Activated B cell treated with CpG ODN at 0.5 μM for 24 hours (primary cell): ENCODE measurements at regions not wholly inside any gene's neighbourhood (a gene's known extent, or its start where the extent isn't known, plus 50 kb on each side); places are given as distances from the start of the nearest gene placed in this dataset.

Experiments
- ATAC-seq: fragments of 200-7000 bp; cut with Tn5 transposase; one replicate; pipeline ENCODE4 v1.10.0; 2021; ENCODE audit warnings: low read depth, mild to moderate bottlenecking, moderate library complexity
- CTCF ChIA-PET: fragments of 350-600 bp; sonication (Branson Sonifier 250); formaldehyde crosslinking; loops from one replicate; lab custom pipeline; 2021; ENCODE audit warnings: antibody characterized with exemption; lab: Charles Lee
- POLR2A ChIA-PET: fragments of 350-600 bp; sonication (Branson Sonifier 250); formaldehyde crosslinking; loops from one replicate; lab custom pipeline; 2021; ENCODE audit warnings: antibody characterized with exemption; lab: Charles Lee
- DNase-seq: peaks from one replicate; pipeline ENCODE4 v3.0.0; 2022
- H3K27ac Mint-ChIP-seq: one replicate; pipeline ENCODE4 v1.8.0; 2020; ENCODE audit warnings: mixed read lengths
- H3K27me3 Mint-ChIP-seq: one replicate; pipeline ENCODE4 v1.8.0; 2021; ENCODE audit warnings: mixed read lengths
- H3K36me3 Mint-ChIP-seq: one replicate; pipeline ENCODE4 v1.8.0; 2021; ENCODE audit warnings: low read depth, mixed read lengths
- H3K4me1 Mint-ChIP-seq: one replicate; pipeline ENCODE4 v1.8.0; 2021; ENCODE audit warnings: mixed read lengths
- H3K4me3 Mint-ChIP-seq: one replicate; pipeline ENCODE4 v1.8.0; 2020; ENCODE audit warnings: mild to moderate bottlenecking, mixed read lengths
- H3K9me3 Mint-ChIP-seq: one replicate; pipeline ENCODE4 v1.8.0; 2020; ENCODE audit warnings: mixed read lengths
- intact Hi-C: fragments of 100-400 bp; cut with micrococcal nuclease; formaldehyde crosslinking; loops from one replicate; pipeline ENCODE4 v1.15.1; 2024
- TF ChIP-seq, protein P1 (sequence below): fragments of 200-600 bp; IDR thresholded peaks from one replicate; pipeline ENCODE4 v1.8.0; 2022; ENCODE audit warnings: antibody characterized with exemption, mild to moderate bottlenecking

DNA sequence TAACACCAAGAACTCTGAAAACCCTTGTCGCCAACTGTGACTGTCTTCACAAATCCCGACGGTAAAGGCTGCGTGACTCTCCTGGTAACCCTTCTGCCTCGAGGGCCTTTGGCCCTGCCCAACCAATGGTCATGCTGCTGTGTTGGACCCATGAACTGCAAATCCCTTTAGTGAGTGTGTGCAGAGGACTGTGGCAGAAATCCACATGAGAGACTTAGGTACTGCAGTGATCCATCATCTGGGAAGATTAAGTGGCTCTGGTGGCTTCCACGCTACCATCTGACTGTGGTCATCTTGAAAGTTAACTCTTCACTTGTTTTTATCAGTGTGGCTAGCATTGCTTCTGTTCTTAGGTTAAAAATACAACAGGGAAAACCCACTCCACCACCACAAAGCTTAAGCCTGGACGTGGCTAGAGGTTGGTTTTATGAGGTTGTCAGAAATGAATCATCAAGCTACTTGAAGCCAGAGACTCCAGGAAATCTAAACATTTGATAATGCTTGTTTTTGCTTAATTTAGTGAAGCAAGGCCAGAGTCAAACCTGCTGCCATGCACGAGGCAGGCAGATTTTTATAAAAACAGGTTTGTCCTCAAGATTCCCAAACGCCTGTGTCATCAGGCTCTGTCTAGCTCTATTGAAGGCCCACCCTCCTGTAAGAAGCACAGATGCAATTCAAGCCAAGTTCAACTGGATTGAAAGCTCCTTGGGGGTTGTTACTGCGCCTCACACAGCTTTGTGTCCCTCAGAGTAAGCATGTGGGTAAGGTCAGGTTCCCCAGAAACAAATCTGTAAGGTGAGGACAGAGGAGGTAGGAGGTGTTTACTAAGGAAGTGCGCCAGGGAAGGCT is 52.7 kb upstream of the ERCC6L2 start:
- ATAC-seq (peak; percentile 69), DNase-seq (no peak)
- H3K27me3 Mint-ChIP-seq: no peaks in the 10 kb centered on the region
- TF ChIP-seq, protein P1, sequence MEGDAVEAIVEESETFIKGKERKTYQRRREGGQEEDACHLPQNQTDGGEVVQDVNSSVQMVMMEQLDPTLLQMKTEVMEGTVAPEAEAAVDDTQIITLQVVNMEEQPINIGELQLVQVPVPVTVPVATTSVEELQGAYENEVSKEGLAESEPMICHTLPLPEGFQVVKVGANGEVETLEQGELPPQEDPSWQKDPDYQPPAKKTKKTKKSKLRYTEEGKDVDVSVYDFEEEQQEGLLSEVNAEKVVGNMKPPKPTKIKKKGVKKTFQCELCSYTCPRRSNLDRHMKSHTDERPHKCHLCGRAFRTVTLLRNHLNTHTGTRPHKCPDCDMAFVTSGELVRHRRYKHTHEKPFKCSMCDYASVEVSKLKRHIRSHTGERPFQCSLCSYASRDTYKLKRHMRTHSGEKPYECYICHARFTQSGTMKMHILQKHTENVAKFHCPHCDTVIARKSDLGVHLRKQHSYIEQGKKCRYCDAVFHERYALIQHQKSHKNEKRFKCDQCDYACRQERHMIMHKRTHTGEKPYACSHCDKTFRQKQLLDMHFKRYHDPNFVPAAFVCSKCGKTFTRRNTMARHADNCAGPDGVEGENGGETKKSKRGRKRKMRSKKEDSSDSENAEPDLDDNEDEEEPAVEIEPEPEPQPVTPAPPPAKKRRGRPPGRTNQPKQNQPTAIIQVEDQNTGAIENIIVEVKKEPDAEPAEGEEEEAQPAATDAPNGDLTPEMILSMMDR: no peak
- H3K9me3 Mint-ChIP-seq: no peaks in the 10 kb centered on the region
- intact Hi-C loops: loop anchor here (1.0 kb wide), 2 partner anchors 29 to 52 kb away; partner anchors contain the start of gene ERCC6L2
- peak overlapping the region; percentile 9 for H3K4me3 Mint-ChIP-seq
- POLR2A ChIA-PET: interaction anchor here (1.0 to 2.9 kb wide), 2 partner anchors 29 to 53 kb away, joined by 7 to 19 read pairs; partner anchors contain the start of gene ERCC6L2
- CTCF ChIA-PET: no interaction called here
- H3K27ac Mint-ChIP-seq: peak overlapping the region; percentile 65
- peaks cover 15% of the 10 kb centered on the region for H3K4me1 Mint-ChIP-seq
- H3K36me3 Mint-ChIP-seq: no peaks in the 10 kb centered on the region

DNA sequence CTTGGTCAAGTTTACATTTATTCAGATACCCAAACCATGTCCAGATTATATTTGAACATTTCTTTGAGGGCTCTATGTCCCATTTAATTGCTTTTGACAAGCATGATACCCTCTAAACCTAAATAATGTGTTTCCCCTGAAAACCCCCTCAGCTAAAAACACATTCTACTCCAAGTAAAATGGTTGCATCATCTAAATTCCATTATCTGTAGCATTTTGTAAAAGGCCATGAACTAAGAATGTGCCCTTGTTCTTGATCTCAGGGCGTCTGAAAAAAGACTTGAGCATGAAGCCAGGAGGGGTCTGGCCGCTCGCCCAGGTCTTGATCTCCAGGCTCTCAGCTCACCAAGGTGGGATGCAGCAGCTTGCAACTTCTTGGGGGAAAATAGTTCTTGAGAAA is 53.5 kb upstream of the ERCC6L2 start:
- ChIA-PET CTCF (no interaction called here), POLR2A (interaction anchor here (2.9 kb wide), 1 partner anchor 53 kb away, joined by 19 read pairs; the partner anchor contains the start of gene ERCC6L2)
- peaks cover 15% of the 10 kb centered on the region for H3K4me1 Mint-ChIP-seq

DNA sequence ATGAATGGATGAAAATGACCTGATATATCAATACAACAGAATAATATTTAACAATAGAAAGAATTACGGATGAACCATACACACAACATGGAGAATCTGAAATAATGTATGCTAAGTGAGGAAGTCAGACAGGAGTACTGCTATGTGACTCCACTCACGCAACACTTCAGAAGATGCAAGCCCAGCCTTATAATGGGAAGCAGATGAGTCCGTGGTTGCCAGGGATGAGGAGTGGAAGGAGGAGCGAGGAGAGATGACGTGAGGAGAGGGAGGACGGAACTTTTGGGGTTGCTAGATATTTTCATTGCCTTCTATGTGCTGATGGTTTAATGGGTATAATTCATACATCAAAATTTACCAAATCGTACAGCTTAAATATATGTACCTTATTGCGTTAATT is 55.4 kb upstream of the ERCC6L2 start:
- intact Hi-C loops: no loop called here
- no peaks in the 10 kb centered on the region for H3K36me3 Mint-ChIP-seq
- no peak overlapping the region for H3K4me3 Mint-ChIP-seq
- H3K4me1 Mint-ChIP-seq: peaks cover 15% of the 10 kb centered on the region
- ATAC-seq: no peak
- no peaks in the 10 kb centered on the region for H3K9me3 Mint-ChIP-seq
- no peak overlapping the region for H3K27ac Mint-ChIP-seq
- no peak for DNase-seq
- TF ChIP-seq, protein P1: no peak
- CTCF ChIA-PET: no interaction called here
- H3K27me3 Mint-ChIP-seq: no peaks in the 10 kb centered on the region
- POLR2A ChIA-PET: no interaction called here

More for the DNA sequence above, 53.5 kb upstream of the ERCC6L2 start:
- no peak for ATAC-seq
- Mint-ChIP-seq H3K36me3 (no peaks in the 10 kb centered on the region), H3K27ac (no peak overlapping the region), H3K27me3 (no peaks in the 10 kb centered on the region), H3K4me3 (no peak overlapping the region), H3K9me3 (no peaks in the 10 kb centered on the region)
- no peak for DNase-seq
- TF ChIP-seq, protein P1: no peak
- intact Hi-C loops: loop anchor here (1.0 kb wide), 1 partner anchor 30 kb away; no protein-coding TSS in a partner anchor

DNA sequence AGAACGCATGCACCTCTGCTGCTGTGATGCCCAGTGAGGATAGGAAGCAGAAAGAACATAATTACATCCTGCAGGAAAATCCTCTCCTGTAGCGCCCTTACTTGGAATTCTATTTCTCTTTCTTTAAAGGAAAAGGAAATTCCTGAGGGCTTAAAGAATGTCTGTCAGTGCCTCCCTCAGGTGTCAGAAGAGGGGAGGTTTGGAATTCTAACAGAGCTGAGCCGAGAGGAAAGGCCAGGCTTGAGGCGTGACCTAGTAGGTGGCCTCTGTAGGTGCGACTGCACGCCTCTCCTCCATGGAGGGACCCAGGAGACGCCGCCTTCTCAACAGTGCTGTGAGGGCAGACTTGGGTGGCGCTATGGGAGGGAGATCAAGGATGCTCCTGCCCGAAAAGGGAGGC is 55.9 kb upstream of the ERCC6L2 start:
- Mint-ChIP-seq H3K36me3 (no peaks in the 10 kb centered on the region), H3K27ac (no peak overlapping the region), H3K4me1 (peaks cover 15% of the 10 kb centered on the region), H3K4me3 (no peak overlapping the region), H3K9me3 (no peaks in the 10 kb centered on the region), H3K27me3 (no peaks in the 10 kb centered on the region)
- TF ChIP-seq, protein P1: no peak
- intact Hi-C loops: no loop called here
- POLR2A ChIA-PET: interaction anchor here (0.5 kb wide), 1 partner anchor 23 kb away, joined by 5 read pairs; no protein-coding TSS in a partner anchor
- DNase-seq (no peak), ATAC-seq (no peak)
- CTCF ChIA-PET: no interaction called here

DNA sequence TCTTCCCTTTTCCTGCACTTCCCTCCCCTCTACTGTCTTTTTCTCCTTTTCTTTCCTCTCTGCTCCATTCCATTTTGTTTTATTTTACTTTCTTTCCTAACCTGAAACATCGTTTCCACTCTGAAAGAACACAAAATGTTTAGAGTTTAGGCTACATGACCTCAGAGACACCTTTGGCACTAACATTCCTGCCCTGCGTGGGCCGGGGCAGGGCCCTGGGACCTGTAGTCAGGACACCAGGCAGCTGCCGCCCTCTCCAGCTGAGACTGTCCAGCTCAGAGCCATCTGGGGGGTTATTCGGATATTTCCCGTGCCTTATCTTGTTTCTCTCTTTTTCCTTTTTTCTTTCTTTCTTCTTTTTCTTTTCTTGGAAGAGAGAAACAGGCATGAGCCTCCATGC is 58.3 kb upstream of the ERCC6L2 start:
- H3K27ac Mint-ChIP-seq: no peak overlapping the region
- H3K9me3 Mint-ChIP-seq: no peaks in the 10 kb centered on the region
- peaks cover 2% of the 10 kb centered on the region for H3K4me1 Mint-ChIP-seq
- TF ChIP-seq, protein P1: no peak
- ChIA-PET POLR2A (no interaction called here), CTCF (no interaction called here)
- no peak overlapping the region for H3K4me3 Mint-ChIP-seq
- peaks cover 3% of the 10 kb centered on the region for H3K36me3 Mint-ChIP-seq
- H3K27me3 Mint-ChIP-seq: no peaks in the 10 kb centered on the region
- intact Hi-C loops: no loop called here
- DNase-seq (no peak), ATAC-seq (no peak)
